ENCODE measurements at regions not wholly inside any gene's neighbourhood (a gene's known extent, or its start where the extent isn't known, plus 50 kb on each side); places are given as distances from the start of the nearest gene placed in this dataset.

DNA sequence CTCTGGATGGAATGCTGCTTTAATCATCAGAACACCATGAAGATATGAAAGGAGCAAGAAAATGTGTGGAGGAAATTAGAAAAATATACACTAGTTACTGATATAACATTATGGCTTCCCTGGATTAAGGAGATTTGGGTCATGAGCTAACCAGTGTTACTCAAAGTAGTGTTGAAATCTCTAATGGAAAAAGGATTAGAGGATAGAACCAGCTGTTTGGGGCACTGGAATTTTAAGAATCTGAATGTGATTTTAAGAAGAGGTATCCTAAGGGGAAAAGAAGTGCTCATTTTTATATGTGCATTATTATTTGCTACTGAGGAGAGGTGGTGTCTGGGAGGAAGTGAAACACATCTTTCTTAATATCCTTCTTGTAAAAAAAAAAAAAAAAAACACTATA is 164.1 kb upstream of the PPARGC1A start:
- TF ChIP-seq, protein P1, sequence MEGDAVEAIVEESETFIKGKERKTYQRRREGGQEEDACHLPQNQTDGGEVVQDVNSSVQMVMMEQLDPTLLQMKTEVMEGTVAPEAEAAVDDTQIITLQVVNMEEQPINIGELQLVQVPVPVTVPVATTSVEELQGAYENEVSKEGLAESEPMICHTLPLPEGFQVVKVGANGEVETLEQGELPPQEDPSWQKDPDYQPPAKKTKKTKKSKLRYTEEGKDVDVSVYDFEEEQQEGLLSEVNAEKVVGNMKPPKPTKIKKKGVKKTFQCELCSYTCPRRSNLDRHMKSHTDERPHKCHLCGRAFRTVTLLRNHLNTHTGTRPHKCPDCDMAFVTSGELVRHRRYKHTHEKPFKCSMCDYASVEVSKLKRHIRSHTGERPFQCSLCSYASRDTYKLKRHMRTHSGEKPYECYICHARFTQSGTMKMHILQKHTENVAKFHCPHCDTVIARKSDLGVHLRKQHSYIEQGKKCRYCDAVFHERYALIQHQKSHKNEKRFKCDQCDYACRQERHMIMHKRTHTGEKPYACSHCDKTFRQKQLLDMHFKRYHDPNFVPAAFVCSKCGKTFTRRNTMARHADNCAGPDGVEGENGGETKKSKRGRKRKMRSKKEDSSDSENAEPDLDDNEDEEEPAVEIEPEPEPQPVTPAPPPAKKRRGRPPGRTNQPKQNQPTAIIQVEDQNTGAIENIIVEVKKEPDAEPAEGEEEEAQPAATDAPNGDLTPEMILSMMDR (IDR thresholded peaks at IDR 0.05; ENCODE audit: insufficient read depth, low read depth, low read length, missing control alignments), result no peak
- no peak overlapping the region for H3K4me3 ChIP-seq (ENCODE audit: low read length)
- no peak for DNase-seq (ENCODE audit: low read depth)

DNA sequence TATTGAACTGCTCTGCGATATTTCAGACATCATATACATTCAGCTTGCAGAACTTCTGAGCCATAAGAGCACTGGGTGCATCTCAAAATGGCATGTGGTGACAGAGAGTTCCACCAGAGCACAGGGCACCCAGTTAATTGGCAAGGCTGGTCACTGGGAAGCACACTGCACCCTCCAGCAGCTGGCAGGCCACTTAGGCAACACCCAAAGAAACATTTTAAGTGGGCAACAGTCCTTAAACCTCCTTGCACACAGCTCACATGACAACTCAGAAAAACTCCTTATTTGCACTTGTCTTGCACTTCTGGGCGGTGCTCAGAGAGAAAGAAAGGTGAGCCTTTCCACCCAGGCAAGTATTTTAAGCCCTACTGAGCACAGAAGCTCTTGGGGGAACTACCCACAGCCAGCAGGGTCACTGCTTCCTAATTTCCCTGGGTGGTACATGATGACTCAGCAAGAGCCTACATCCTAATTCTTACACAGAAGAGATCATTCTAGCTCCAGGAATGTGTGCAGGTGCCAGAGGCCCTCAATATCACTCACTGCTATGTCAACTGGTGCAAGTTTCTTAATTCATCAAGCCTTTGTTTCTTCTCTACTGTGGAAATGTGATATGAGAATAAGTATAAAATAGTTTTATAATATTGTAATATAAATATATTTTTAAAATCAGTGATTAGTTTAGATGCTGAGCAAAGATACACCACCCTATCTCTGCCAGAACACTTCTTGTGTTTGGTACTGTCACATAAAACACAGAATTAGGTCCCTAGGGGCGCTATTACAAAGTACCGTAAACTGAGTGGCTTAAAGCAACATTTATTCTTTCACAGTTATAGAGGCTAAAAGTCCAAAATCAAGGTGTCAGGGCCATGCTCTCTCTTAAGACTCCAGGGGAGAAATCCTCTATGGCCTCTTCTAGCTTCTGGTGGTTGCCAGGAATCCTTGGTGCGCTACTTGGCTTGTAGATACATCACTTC is 155.1 kb upstream of the PPARGC1A start:
- no peak for DNase-seq (ENCODE audit: low read depth)
- TF ChIP-seq, protein P1 (IDR thresholded peaks at IDR 0.05; ENCODE audit: insufficient read depth, low read depth, low read length, missing control alignments), result no peak
- no peak overlapping the region for H3K4me3 ChIP-seq (ENCODE audit: low read length)

DNA sequence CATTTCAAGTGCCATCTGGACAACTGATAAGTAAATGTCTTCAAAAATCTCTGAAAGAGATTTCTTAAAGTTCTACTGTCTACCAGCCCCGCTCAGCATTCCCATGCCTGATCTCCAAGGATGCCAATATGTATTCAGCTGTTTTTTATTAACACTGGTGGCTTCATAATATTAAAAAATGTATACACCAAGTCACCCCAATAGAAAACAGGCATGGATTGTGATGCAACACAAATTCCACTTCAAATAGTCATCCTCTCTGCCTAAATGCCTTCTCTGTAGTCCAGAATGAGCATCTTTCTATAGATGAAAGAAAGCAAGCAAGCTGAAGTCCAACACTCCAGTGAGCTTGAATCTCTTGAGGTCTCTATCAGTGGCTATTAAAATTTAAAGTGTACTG is 152.2 kb upstream of the PPARGC1A start:
- TF ChIP-seq, protein P1 (IDR thresholded peaks at IDR 0.05; ENCODE audit: insufficient read depth, low read depth, low read length, missing control alignments), result no peak
- peak; percentile 64 for DNase-seq (ENCODE audit: low read depth)
- H3K4me3 ChIP-seq (ENCODE audit: low read length), result no peak overlapping the region

DNA sequence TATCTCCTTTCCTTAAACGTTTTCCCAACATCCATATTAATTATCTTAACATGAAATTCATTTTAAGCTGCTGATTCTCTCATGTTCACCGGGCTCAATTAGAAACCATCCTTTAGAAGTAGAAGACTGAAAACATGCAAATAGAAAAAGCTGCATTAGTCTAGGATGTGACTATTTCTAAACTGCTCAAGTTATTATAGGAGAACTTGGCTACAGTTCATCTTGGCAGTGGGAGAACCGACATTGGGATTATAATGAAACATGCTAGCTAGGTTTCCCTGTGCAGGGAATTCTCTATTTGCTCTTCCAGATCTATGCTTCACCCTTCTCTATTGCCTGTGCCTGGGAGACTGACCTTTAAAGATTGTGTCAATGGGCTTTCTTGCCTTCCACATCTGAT is 151.0 kb upstream of the PPARGC1A start:
- no peak overlapping the region for H3K4me3 ChIP-seq (ENCODE audit: low read length)
- DNase-seq (ENCODE audit: low read depth), result no peak
- TF ChIP-seq, protein P1 (IDR thresholded peaks at IDR 0.05; ENCODE audit: insufficient read depth, low read depth, low read length, missing control alignments), result no peak

DNA sequence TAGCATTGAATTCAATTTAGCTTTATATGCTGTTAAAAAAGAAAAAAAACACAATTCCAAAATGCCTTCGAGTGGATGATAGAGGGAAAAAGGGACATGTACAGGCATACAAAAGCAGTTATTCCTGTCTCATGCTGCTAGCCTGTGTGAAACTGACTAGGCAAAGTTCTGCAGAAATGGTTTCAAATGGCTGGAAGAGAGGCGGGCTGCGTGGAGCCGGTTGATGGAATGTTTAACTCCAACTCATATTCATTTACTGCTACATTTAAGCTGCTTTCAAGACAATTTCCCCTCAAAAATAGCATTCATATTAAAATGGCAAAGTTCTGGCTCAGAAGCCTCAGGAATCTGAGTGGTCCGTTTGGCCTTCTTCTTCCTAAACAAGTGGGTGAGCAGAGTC is 143.8 kb upstream of the PPARGC1A start:
- TF ChIP-seq, protein P1 (IDR thresholded peaks at IDR 0.05; ENCODE audit: insufficient read depth, low read depth, low read length, missing control alignments), result no peak
- DNase-seq (ENCODE audit: low read depth), result no peak
- no peak overlapping the region for H3K4me3 ChIP-seq (ENCODE audit: low read length)

DNA sequence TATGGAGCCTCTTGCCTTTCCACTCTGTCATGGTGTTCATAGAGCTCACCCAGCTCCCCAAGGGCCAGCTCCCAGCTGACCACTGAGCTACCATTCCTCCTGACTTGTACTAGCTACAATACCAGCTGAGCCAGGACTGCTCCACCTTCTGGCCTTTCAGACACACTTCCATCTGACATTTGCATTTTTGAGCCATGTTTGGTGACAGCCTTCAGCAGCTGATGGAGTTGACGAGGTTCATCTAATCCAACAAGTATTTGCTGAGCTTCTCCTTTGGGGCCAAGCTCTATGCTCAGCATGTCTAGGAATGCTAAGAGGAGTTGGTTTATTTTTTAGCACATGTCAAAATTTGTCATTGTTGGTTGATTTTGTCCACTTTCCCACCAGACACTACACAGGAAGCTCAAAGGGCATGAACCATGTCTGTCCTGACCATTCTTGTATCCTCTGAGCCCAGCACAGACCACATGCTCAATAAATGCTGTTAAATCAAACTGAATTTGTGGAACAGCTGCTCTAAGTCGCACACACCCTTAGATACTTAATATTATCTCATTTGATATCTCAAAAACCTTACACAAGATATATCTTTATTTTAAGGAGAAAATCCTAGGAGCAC is 142.6 kb upstream of the PPARGC1A start:
- TF ChIP-seq, protein P1 (IDR thresholded peaks at IDR 0.05; ENCODE audit: insufficient read depth, low read depth, low read length, missing control alignments), result peak; percentile 50
- no peak overlapping the region for H3K4me3 ChIP-seq (ENCODE audit: low read length)
- peak; percentile 22 for DNase-seq (ENCODE audit: low read depth)
